ENCODE measurements at regions not wholly inside any gene's neighbourhood (a gene's known extent, or its start where the extent isn't known, plus 50 kb on each side); places are given as distances from the start of the nearest gene placed in this dataset.
A peak's percentile ranks its signal among the peaks of the same experiment; 100 is the strongest.

DNA sequence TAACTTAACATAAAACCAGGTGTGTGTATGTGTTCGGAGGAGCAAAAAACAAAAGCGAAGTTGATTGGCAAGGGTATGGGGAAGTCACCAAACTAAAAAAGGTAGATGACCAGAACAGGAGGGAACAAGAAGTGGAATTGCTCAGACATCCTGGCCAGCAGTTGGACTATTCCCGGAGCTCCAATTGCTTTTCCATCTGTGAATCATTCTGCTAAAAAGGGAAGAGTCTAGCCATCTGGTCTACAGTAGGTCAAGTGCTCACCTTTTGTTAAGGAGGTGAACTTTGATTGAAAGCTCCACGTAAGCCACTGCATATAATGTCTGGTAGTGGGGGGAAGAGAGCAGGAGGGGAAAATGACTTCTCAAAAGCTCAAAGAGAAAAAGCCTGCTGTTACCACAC lies 50.0 kb upstream of the BET1 start:
- no peak for DNase-seq

DNA sequence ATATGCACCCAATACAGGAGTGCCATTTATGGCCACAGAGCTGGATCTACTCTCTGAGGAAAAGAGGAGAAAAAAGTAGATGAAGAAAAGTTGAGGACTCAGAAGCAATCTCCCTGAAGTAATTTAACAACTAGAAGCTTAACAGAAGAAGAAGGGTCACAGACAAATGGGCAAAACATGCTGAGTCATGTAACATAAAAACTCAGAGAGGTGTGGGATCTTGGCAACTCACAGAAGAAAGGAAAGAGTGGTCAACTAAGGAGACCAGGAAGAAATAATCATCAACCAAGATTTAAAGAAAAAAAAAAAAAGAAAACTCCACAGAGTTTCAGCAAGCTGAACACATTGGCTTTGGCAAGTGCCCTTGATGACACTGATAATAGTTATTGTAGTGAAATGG lies 51.8 kb upstream of the BET1 start:
- no peak for DNase-seq

DNA sequence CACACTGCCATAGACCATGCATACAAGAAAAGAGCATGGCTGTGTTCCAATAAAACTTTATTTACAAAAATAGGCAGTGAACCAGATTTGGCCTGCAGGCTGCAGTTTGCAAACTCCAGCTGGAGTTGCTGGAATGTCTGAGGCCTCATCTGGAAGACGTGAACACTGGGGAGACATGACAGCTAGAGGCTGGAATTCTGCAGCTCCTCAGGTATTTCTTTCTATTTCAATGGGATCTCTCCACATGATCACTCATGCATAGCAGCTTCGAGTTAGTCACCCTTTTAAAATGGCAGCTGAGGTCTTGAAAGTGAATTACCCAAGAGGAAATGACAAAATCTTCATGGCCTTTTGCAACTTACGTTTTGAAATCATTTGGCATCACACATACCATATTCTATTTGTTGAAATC lies 52.6 kb upstream of the BET1 start:
- DNase-seq = no peak

DNA sequence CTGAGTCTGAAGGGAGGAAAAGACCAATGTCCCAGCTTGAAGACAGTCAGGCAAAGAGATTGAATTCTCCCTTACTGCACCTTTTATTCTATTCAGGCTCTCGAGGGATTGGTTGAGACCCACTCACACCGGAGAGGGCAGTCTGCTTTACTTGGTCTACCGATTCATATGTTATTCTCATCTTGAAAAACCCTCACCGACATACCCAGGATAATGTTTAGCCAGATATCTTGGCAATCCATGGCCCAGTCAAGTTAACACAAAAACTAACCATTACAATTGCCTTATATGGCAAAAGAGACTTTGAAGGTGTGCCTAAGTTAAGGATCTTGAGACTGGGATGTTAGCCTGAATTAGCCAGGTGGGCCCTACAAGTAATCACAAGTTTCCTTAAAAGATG lies 53.8 kb upstream of the BET1 start:
- DNase-seq = no peak

DNA sequence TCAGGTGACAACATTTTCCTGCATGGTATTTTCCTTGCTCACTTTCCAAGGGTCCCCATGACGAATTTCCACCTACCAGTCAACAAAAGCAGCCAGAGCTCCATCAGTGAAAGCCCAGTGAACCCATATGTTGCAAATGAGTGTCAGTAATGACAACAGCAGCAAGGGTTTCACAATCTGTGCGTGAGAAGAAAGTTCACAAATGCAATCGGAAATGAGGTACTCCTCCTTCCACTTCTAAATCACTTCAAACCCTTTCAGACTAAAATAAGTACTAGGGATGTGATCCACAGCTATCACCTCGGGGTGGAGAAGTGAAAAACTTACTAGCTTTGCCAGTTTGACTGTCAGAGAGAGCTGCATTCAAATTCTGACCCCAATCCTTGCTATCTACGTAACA lies 55.6 kb upstream of the BET1 start:
- no peak for DNase-seq

DNA sequence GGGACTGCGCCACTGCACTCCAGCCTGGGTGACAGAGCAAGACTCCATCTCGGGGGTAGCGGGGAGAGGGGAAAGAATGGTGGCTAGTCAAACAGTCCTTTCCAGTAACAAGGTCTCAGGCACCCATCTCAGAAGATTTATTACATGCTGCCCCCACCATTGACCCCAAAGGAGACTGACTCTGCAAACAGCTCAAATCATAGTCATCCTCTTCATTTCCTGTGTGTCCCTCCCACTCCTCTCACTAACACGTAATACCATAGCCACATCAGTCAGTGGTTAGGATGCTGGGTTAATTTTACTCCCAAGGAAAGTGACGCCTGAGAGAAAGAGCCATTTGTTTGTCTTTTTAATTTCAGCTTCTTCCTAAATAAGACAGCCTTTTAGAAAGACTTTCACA lies 56.6 kb upstream of the BET1 start:
- DNase-seq = no peak

DNA sequence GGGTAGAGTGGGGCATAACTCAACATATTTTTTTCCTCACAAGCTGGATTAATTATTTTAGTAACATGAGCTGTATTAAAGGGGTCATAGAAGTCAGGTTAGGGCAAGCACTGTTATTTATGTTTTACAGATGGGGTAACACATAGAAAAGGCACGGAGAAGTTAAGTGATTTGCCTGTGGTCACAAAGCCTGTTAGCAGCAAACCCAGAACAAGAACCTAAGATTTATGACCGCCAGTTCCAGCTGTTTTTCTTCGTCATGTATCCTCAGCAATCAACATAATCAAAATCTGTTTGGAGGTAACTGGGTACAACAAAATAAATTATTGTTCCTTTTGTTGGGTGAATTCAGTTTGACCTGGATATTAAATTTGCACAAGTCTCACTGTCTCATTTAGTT lies 57.2 kb upstream of the BET1 start:
- no peak for DNase-seq

DNA sequence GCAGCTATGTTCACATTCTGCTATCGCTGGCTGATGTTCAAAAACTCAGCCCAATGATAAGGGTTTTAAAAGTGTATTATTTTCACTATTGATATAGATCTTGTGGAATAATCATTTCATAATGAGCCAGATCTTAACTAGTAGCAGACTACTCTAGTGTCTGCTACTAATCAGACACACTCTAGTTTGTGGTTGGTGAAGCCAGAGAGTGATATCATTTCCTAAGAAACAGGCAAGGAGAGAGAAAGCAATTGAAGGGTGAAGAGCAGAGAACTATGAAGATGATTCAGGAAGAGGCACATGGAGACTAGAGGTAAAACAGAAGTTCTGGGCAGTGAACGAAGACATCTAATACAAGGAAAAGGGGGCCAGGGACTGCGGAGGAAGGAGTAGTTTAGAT lies 58.2 kb upstream of the BET1 start:
- DNase-seq = no peak

DNA sequence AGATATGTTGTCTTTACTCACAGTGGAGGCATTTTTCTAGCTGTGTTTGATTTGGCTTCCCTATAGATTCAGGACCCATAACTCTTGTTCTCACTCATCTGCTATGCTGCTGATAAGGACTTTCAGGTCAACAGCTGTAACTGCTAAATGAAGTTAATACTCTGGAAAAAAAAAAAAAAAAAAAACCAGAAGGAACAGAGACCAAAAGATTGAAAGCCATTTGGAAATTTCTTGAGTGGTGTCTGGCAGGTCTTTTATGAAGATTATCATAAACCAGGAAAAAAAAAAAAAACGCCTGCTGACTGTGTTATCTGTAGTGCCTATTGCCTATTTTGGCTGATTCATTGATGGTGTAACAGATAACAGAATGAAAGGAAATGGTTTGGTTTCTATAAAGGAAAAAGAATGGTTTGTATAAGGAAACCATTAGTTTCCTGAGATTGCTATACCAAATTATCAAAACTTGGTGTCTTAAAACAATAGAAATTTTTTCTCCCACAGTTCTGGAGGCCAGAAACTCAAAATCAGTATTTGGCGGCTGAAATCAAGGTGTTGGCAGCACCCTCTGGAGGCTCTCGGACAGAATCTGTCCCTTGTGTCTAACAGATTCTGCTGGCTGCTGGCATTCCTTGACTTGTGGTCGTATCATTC lies 60.5 kb upstream of the BET1 start:
- no peak for DNase-seq

DNA sequence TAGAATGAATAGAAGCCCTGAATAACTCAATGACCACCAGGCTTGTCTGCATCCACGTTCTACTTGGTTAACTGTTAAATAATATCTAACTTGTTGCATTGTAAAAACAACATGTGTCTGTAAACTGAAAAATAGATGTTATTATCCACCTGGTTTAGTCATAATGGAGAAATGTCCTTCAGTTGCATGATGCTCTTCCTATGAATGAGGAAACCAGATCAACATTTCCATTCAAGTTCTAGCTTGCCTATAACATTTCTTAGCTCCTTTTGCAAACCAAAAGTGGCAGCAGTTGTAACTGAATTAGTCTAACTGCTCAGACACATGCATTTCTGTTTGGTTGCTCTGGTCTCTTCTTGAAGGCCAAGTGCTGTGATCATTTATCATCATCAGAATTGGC lies 62.9 kb upstream of the BET1 start:
- no peak for DNase-seq

DNA sequence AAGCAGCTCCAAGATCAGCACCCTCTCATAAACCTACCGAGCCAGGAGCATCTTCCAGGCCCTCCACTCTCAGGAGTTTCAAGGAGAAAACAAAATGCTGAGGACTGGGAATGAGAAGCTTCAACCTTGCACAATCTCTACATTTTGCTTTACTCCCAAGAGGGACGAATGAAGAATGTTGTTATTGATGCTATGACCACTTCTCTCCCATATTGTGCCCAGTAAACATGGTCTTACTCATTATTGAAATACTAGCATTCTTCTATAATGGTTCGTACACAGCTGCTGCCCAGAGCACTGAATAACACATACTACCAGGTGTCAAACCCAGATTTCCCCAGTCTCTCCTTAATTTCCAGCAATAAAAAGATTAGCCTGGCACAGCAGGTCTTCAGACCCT lies 63.4 kb upstream of the BET1 start:
- no peak for DNase-seq

DNA sequence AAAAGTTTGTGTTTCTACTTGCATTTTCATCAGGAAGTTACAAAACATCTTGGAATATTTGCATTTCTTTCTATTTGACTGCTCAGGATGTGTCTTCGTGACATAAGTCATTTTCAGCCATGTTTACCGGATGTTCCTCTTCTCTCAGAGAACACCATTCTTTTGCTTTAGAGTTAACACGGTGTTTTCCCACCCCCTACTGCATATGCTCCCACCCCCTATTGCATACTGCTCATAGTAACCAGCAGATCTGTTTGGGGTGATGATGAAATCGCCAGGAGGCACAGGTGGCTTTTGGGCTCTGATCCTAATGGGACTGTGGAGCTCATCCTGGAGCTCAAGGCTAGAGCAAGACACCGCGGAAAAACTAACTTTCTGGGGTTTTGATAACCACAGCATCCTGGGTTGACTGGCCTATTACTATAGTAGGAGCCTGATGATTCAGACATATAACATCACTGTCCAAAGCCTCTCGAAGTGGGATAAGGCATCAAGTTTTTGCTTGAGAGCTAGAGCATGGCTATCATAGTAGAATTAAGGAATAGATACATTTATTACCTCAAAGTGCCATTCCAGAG lies 65.1 kb upstream of the BET1 start:
- DNase-seq = no peak

DNA sequence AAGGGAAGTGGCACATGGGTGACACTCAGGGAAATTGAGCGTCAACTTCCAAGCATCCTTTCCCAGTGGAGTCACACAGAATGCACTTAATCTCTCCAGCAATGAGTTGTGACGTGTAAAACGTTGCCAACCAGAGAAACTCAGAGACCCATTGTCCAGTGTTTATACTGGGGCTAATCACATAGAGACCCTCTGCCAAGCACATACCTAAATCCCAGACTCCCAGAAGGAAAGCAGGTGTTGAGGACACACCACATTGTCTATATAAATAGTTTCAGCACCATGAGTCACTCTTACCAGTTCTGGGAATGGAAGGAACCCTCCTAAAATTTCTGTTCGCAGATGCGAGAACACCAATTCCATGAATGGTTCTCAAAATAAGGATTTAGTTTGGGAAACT lies 76.4 kb upstream of the BET1 start:
- DNase-seq = no peak

DNA sequence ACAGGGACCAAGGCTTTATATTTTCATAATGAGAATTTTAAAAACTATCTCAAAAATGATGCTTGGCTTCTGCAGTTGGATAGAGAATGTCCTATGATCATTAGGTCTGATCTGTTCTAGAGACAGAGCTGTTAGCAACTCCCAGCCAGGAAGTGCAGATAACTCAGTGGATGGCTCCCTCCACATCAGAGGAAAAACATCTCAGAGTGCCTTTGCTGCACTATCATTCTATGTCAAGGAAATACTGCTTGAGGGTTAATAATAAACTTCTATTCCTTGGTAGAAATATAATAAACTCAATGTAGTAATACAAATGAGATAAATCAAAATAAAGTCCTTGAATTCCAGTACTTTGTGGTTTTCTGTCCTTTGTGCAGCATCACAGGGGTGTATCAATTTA lies 78.0 kb upstream of the BET1 start:
- DNase-seq = no peak

DNA sequence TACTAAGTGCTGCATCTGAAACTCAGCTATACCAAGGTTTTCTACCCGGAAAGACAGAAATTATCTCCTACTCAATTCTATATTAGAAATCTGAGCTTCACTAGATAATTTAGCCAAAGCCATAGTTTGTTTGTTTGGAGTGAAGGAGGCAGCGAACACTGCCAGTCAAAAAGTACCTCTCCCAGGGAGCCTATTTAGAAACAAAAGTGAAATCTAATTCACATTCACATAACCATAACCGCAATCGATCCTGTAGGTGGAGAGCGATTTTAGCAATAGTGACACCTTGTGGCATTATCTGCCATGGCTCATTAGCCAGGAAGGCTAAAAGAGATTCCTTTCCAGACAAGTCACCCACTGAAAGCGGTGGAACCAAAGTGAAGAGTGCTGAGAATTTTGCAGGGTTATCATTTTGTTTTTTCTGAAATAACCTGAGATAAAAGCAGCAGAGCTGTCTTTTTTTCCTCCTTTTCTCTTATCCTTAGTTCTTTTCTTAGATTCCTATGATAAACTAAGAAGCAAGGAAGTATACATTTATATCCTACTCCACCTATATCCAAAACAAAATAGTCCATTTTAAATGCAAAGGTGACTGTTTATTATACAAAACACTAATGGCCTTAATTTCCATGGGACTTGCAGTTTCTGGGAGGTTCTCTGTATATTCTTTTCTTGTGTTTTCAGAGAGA lies 83.7 kb upstream of the BET1 start:
- peak; percentile 3 for DNase-seq

DNA sequence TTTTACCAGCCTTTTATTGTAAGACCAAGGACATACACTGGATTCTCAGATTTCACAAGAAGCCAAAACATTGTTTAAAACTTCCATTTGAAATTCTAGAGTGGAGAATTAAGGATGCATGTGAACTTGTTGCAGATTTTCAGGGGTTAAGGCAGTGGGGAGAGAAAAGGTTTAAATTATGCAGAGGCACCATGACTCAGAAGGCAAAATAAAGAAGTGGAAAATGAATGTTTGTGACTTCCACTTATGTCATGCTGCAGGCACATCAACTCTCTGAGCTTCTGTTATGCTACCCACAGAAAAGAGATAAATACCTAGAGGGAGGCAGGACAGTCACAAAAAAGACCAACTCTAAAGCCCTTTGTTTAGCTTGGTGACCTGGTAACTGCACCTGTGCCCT lies 84.4 kb upstream of the BET1 start:
- no peak for DNase-seq

DNA sequence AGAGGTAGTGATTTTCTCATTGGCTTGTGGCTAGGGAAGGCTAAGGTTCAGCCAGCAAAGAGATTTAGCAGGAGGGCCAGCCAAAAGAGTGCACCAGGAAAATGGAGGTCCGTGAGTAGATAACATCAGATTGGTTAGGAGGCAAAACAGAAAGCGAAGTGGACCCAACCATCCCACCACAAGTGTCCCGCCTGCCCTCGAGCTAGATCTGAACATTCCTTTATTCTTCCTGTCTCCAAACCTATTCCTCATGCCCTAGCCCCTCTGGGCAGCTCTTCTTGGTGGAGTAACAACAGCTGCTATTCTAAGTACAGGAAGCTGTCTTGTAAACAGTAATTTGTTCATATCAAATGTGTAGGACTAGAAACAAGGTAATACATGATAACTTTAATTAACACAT lies 85.7 kb upstream of the BET1 start:
- no peak for DNase-seq

DNA sequence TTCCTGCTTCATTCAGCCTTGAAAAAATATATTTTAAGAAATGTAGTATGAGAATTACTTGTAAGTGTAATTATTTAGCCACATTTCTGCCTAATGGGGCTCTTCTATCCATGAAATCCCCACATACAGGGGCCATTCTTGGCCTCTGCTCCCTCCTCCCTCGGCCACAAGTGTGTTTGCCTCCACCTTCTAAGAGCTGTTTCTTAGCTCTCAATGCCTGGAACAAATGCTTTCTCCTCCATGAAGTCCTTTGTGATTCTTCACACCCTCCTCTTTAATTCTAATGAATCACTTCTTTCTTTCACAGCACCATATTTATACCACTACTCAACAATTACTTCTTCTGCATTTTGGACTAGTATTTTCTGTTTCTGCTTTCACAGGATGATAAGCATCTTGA lies 88.8 kb upstream of the BET1 start:
- DNase-seq = no peak

DNA sequence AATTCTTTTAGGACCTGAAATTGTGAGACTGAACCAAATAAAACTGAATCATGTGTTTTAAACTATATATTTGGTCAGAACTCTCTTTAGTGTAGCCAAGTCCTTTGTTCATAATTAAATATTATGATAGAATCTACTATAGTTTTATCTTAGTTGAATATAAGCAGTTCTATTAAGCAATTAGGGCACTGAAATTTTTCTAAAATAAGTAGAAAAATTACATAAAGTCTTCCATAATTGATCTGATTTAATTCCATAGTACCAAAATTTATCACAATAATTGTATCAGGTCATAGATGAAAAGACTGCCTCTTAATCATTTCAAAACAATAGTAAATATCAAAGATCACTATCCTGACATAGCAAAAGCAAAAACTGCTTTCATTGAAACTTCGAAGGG lies 90.1 kb upstream of the BET1 start:
- no peak for DNase-seq

DNA sequence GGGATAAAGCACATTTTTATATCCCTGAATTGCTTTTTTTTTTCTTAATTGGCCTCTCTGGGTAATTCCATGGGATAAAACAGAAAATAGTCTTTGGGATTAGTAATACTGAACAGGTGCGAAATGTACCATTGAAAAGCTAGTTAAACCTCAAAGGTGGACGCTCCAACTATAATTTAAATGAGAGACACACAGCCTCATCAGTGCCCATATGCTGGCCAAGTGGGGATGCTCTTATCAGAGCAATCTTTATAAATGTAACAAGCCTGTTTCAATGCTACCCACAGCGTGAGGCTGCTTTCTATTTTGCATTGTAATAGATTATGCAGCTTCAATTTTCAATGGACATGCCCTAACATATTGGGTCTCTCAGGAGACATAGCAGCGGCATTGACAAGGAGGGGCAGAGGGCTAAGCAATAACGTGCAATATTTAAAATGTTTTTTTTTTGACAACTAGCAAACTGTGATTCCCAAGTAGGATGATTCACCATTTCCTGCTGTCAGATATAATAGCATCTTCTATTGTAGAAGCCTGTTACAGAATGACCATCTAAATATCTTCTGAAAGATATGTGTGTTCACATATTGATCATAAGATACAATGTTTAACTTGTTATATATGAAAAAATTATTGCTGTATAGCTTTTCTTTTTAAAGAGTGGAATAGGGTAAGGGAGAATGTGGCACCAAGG lies 91.3 kb upstream of the BET1 start:
- no peak for DNase-seq

DNA sequence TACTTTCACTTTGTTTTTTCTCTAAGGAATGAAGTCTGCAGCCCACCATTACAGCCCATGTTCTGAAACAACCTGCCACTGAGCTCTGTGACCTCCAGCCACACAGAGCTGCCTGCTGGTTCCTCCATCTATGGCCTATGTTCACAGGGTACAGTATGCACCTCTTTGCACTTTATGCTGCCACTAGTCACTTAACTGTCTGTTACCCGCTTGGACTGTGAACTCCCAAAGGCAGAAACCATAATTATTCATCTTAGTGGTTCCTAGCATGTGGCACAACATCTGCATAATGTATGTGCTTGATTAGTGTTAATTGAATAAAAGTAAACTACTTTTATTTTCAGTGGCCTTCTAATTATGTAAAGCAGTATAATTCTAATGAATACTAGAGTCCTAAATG lies 95.5 kb upstream of the BET1 start:
- DNase-seq = no peak

DNA sequence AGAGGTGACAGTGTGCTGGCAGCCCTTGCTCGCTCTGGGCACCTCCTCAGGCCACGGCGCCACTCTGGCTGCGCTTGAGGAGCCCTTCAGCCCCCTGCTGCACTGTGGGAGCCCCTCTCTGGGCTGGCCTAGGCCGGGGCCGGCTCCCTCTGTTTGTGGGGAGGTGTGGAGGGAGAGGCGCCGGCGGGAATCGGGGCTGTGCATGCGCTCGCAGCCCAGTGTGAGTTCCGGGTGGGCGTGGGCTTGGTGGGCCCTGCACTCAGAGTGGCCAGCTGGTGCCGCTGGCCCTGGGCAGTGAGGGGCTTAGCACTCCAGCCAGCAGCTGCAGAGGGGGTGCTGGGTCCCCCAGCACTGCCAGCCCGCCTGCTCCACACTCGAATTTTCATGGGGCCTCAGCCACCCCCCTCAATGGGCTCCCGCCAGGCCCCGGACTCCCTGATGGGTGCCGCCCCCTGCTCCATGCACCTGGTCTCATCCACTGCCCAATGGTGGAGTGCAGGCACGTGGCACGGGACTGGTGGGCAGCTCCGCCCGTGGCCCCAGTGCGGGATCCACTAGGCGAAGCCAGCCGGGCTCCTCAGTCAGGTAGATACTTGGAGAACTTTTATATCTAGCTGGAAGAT lies 96.7 kb upstream of the BET1 start:
- no peak for DNase-seq

DNA sequence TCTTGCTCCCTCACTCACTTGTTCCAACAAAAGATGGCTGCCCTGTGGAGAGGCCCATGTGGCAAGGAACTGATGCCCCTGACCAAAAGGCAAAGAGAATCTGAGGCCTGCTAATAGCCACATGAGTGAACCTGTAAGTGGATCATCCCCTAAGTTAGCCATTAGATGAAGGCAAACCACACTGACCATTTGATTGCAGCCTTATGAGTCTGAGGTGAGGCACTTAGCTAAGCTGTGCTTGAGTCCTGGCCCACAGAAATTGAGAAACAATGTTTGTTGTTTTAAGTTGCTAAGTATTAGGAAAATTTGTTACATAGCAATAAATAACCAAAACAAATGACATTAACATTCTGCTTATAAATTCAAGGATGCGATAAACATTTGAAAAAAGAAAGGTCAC lies 100.1 kb upstream of the BET1 start:
- no peak for DNase-seq

DNA sequence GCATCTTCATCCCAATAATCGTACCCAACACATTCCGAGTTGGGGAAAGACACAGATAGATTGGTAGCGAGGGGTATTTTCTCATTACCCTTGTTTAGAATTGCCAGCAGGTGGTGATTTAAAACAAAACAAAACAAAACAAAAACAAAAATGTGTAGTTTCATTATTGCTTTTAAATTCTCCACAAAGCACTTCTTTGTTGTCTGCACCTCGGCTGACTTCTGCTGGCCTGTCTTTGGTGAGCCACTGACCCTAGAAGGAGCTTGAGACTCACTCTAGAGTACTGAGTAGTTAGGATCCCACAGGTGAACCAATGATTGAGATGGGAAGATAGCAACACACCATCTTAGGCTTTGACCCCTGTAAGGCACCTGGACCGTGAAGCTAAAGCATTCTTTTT lies 105.4 kb upstream of the BET1 start:
- no peak for DNase-seq

All from T1000 (cell line).